KMS-11 (cell line): ENCODE measurements at regions not wholly inside any gene's neighbourhood (a gene's known extent, or its start where the extent isn't known, plus 50 kb on each side); places are given as distances from the start of the nearest gene placed in this dataset.

Source experiments
- H2AFZ ChIP-seq: fragments of 200-600 bp; sonication (generic); 2 replicates; pipeline ENCODE4 v1.6.1; 2016; ENCODE audit warnings: antibody characterized with exemption, mixed run types, low read depth
- H3K27ac ChIP-seq: fragments of 200-600 bp; sonication (generic); 2 replicates; pipeline ENCODE4 v1.6.1; 2016; ENCODE audit warnings: mild to moderate bottlenecking, mixed run types
- H3K27me3 ChIP-seq: fragments of 200-600 bp; sonication (generic); 2 replicates; pipeline ENCODE4 v1.6.1; 2017; ENCODE audit warnings: mild to moderate bottlenecking, low read depth, mixed run types, moderate library complexity; ENCODE audit not compliant: insufficient read depth
- H3K36me3 ChIP-seq: fragments of 200-600 bp; sonication (generic); 2 replicates; pipeline ENCODE4 v1.6.1; 2017; ENCODE audit warnings: mild to moderate bottlenecking, mixed run types; ENCODE audit not compliant: insufficient read depth
- H3K4me1 ChIP-seq: fragments of 200-600 bp; sonication (generic); 2 replicates; pipeline ENCODE4 v1.6.1; 2016; ENCODE audit warnings: mild to moderate bottlenecking, low read depth, mixed run types; ENCODE audit not compliant: poor library complexity, severe bottlenecking
- H3K4me2 ChIP-seq: fragments of 200-600 bp; sonication (generic); 2 replicates; pipeline ENCODE4 v1.7.0; 2016; ENCODE audit warnings: mild to moderate bottlenecking, mixed run types
- H3K4me3 ChIP-seq: fragments of 200-600 bp; sonication (generic); IDR thresholded peaks from 2 replicates; pipeline ENCODE4 v1.6.1; 2017; ENCODE audit warnings: low read depth, low read length, mixed read lengths; ENCODE audit not compliant: insufficient read depth
- H3K79me2 ChIP-seq: fragments of 200-600 bp; sonication (generic); 2 replicates; pipeline ENCODE4 v1.6.1; 2016; ENCODE audit warnings: low read depth, mixed run types; ENCODE audit not compliant: insufficient read depth
- H3K9ac ChIP-seq: fragments of 200-600 bp; sonication (generic); 2 replicates; pipeline ENCODE4 v1.6.1; 2016; ENCODE audit warnings: mild to moderate bottlenecking, mixed run types
- H4K20me1 ChIP-seq: fragments of 200-600 bp; sonication (generic); 2 replicates; pipeline ENCODE4 v1.6.1; 2016; ENCODE audit warnings: mild to moderate bottlenecking, mixed run types; ENCODE audit not compliant: insufficient read depth
- TF ChIP-seq, protein P1 (sequence below): fragments of 200-600 bp; sonication (generic); conservative IDR thresholded peaks from 2 replicates; pipeline ENCODE4 v1.6.1; 2017; ENCODE audit warnings: low read depth, mild to moderate bottlenecking, antibody characterized with exemption, low read length, moderate library complexity, mixed read lengths

DNA sequence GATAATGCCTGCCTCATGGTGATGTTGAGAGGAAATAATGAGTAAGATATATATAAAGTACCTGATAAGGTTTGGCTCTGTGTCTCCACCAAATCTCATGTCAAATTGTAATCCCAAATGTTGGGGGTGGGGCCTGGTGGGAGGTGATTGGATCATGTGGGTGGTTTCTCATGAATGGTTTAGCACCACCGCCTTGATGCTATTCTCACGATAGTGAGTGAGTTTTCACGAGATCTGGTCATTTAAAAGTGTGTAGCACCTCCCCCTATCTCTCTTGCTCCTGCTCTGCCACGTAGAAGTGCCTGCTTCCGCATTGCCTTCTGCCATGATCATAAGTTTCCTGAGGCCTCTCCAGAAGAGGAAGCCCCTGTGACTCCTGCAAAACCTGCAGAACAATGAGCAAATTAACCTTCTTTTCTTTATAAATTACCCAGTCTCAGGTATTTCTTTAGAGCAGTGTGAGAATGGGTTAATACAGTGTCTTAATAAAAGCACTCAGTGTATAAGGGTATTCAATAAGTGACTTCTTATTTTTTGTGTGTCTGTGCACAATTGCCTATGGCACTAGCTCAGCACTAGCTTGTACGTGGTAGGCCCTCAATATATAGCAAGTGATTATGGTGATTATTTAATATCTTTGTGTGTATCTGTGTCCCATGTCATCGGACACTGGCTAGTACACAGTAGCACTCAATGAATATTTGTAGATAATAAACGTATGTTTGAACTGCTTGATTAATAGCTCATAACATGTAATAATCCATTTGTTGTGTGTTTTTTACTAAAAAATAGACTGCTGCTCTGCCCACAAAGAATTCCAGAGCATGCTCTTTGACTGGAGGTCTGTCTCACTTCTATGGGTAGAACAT, 138.1 kb upstream of the LMNTD1 start:
- Histone ChIP-seq H3K27me3 (no peaks in the 10 kb centered on the region), H3K4me2 (no peak overlapping the region), H3K79me2 (no peaks in the 10 kb centered on the region), H3K4me1 (peaks cover 4% of the 10 kb centered on the region), H3K9ac (no peak overlapping the region), H3K4me3 (no peak overlapping the region), H3K36me3 (no peaks in the 10 kb centered on the region), H2AFZ (no peak overlapping the region), H3K27ac (no peak overlapping the region), H4K20me1 (no peaks in the 10 kb centered on the region)
- TF ChIP-seq, protein P1, sequence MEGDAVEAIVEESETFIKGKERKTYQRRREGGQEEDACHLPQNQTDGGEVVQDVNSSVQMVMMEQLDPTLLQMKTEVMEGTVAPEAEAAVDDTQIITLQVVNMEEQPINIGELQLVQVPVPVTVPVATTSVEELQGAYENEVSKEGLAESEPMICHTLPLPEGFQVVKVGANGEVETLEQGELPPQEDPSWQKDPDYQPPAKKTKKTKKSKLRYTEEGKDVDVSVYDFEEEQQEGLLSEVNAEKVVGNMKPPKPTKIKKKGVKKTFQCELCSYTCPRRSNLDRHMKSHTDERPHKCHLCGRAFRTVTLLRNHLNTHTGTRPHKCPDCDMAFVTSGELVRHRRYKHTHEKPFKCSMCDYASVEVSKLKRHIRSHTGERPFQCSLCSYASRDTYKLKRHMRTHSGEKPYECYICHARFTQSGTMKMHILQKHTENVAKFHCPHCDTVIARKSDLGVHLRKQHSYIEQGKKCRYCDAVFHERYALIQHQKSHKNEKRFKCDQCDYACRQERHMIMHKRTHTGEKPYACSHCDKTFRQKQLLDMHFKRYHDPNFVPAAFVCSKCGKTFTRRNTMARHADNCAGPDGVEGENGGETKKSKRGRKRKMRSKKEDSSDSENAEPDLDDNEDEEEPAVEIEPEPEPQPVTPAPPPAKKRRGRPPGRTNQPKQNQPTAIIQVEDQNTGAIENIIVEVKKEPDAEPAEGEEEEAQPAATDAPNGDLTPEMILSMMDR = no peak

DNA sequence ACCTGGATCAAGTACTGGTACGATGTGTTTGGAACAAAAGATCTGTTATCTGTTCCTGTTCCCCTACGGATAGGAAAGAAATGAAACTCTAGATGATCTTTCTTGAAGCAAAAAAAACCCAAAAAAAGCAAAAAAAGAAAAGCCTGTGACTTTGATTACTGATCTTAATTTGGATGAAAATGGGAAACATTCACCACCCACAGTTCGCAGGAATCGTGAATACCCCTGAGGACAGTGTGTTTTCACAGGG, 138.7 kb upstream of the LMNTD1 start:
- no peak overlapping the region for H3K27ac ChIP-seq
- H3K9ac ChIP-seq = no peak overlapping the region
- H3K4me2 ChIP-seq = no peak overlapping the region
- peaks cover 4% of the 10 kb centered on the region for H3K4me1 ChIP-seq
- no peaks in the 10 kb centered on the region for H3K27me3 ChIP-seq
- TF ChIP-seq, protein P1 = no peak
- H3K79me2 ChIP-seq = no peaks in the 10 kb centered on the region
- no peak overlapping the region for H3K4me3 ChIP-seq
- no peaks in the 10 kb centered on the region for H4K20me1 ChIP-seq
- no peaks in the 10 kb centered on the region for H3K36me3 ChIP-seq
- no peak overlapping the region for H2AFZ ChIP-seq

DNA sequence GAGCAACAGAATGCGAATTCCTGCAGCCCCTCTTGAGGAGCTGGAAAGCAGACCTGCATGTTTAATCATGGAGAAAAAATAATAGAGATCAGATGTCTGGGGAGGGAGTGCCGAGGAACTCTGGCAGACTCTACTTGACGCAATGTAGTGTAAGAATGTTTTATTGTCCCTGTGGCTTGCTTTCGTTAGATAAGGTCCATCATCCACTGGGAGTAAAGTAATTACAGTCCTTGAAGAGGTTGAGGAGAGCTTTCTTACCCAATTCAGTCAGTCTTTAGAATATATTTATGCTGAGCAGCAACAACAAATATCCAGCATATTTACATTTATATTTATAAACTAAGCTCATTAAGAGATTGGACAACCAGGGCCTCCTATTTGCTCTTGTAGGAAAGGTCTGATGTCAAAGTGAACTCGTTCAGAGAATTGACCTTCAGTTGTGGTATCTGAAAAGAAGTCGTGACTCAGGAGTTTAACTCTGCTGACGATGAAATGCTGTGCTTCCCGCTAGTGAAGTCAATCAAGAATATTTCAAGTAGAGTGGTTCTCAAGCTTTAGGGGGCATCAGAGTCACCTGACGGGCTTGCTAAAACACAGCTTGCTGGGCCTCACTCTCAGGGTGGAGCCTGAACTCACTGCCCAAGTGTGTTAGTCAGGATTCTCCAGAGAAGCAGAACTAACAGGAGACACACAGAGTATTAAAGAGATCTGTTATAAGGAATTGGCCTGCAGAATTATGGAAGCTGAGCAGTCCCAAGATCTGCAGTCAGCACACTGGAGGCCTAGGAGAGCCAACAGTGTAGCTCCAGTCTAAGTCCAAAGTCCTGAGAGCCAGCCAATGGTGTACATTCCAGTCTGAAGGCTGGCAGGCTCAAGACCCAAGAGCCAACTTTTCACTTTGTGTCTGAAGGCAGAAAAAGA, 139.3 kb upstream of the LMNTD1 start:
- Histone ChIP-seq H4K20me1 (no peaks in the 10 kb centered on the region), H3K27me3 (no peaks in the 10 kb centered on the region), H3K4me1 (peaks cover 4% of the 10 kb centered on the region), H3K27ac (no peak overlapping the region), H2AFZ (no peak overlapping the region), H3K4me3 (no peak overlapping the region), H3K4me2 (no peak overlapping the region), H3K36me3 (no peaks in the 10 kb centered on the region), H3K79me2 (no peaks in the 10 kb centered on the region), H3K9ac (no peak overlapping the region)
- TF ChIP-seq, protein P1 = no peak

DNA sequence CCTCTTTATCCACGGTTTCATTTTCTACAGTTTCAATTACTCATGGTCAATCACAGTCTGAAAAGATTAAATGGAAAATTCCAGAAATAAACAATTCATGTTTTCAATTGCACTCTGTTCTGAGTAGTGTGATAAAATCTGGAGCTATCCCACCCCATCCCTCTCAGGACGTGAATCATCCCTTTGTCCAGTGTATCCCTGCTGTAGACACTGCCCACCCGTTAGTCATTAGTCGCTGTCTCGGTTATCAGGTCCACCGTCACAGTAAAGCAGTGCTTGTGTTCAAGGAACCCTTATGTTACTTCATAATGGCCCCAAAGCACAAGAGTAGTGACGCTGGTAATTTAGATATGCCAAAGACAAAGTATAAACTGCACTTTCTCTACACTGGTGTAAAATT, 141.0 kb upstream of the LMNTD1 start:
- Histone ChIP-seq H3K4me1 (peaks cover 4% of the 10 kb centered on the region), H4K20me1 (no peaks in the 10 kb centered on the region), H3K79me2 (no peaks in the 10 kb centered on the region), H3K27ac (no peak overlapping the region), H3K27me3 (no peaks in the 10 kb centered on the region), H2AFZ (no peak overlapping the region), H3K4me3 (no peak overlapping the region), H3K4me2 (no peak overlapping the region), H3K36me3 (no peaks in the 10 kb centered on the region), H3K9ac (no peak overlapping the region)
- TF ChIP-seq, protein P1 = no peak
